ENCODE measurements at regions not wholly inside any gene's neighbourhood (a gene's known extent, or its start where the extent isn't known, plus 50 kb on each side); places are given as distances from the start of the nearest gene placed in this dataset.

DNA sequence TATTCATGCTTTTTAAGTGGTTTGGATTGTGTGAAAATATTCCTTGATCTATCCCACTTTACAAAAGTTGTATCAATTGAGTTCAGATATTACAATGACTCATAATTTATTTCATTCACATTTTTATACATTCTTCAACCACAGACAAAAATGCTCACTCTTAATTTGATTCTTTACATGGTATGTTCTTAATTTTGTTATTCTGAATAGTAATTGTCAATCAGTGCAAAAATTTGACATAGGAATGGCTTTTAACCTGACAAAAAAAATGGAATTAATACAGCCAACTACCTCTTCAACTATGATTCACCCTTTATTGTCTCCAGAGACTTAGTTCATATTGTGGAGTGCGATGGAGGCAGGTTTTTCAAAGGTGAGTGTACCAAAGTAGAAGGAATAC lies 1002.4 kb upstream of the ADGRL4 start:
- TF ChIP-seq ZNF274 (IDR thresholded peaks at IDR 0.05; ENCODE audit: low read depth, low read length) (no peak), YY1 (IDR thresholded peaks at IDR 0.05; ENCODE audit: insufficient read depth, insufficient read length) (no peak)
